ENCODE measurements at regions not wholly inside any gene's neighbourhood (a gene's known extent, or its start where the extent isn't known, plus 50 kb on each side); places are given as distances from the start of the nearest gene placed in this dataset.

- TF ChIP-seq MGA (IDR thresholded peaks at IDR 0.05), result no peak
These were observed 736.9 kb downstream of the TLE1 start (continued) for GRCh38 chr9:80952363-80952922.
